GM20000 (cell line): ENCODE measurements at regions not wholly inside any gene's neighbourhood (a gene's known extent, or its start where the extent isn't known, plus 50 kb on each side); places are given as distances from the start of the nearest gene placed in this dataset.

Experiments
- DNase-seq: peaks from one replicate; pipeline ENCODE4 v3.0.0; 2012; ENCODE audit warnings: low spot score
- TF ChIP-seq, protein P1 (sequence below): IDR thresholded peaks from 2 replicates; pipeline ENCODE4 v1.5.1; 2012; ENCODE audit warnings: mild to moderate bottlenecking, control low read depth; ENCODE audit errors: extremely low read depth, missing control alignments

DNA sequence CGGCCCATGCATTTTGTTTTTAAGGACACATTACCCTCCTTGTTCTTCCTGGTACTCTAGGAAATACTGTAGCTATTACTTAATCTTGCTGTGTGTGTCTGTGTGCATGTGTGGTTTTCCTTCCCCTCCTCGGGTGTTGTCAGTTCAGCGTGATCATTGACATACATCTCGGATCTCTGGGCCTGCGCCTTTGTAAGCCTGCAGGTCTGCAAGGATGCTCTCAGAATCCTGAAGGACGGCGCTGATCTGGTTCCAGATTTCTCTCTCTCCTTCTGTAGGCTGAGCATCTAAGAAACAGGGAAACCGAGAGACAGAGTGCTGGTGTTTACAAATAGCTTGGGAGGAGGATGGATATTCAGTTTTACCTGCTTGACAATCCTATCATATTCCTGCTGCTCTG lies 100.2 kb downstream of the CYRIA start:
- TF ChIP-seq, protein P1, sequence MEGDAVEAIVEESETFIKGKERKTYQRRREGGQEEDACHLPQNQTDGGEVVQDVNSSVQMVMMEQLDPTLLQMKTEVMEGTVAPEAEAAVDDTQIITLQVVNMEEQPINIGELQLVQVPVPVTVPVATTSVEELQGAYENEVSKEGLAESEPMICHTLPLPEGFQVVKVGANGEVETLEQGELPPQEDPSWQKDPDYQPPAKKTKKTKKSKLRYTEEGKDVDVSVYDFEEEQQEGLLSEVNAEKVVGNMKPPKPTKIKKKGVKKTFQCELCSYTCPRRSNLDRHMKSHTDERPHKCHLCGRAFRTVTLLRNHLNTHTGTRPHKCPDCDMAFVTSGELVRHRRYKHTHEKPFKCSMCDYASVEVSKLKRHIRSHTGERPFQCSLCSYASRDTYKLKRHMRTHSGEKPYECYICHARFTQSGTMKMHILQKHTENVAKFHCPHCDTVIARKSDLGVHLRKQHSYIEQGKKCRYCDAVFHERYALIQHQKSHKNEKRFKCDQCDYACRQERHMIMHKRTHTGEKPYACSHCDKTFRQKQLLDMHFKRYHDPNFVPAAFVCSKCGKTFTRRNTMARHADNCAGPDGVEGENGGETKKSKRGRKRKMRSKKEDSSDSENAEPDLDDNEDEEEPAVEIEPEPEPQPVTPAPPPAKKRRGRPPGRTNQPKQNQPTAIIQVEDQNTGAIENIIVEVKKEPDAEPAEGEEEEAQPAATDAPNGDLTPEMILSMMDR, result no peak
- DNase-seq, result no peak

DNA sequence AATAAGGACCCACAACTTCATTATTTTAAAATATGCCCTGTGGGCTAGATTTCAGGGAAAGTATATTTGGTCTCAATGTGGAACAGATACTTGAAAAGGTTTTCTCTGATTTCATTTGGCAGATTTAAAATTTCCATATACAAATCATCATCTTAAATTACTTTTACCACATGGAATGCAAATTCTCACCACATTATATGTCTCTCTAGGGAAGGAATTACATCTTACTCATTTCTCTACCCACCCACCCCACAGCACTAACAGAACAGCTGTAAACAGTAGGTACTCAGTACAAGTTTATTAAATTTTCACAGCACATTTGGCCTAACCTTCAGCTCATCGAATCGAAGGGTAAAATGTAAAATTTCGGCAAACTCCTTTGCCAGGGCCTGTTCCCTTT lies 104.0 kb downstream of the CYRIA start:
- no peak for DNase-seq
- TF ChIP-seq, protein P1, result no peak

DNA sequence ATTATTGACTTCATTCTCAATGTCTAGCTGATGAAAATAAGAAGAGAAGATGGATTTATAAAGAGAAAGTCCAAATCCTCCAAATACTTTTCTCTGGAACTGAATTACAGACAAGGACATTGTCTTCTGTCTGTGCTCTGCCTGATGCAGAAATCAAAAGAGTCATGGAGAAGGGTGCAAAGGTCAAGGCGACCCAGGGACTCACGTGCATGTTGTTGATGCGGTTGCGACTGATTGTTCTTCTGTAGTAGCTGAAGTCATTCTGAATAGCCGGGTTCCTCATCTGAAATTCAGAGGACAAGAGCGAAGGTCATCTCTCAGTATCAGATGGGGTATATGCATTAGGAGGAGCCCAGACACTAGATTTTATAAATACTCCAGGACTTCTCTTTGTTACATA lies 104.4 kb downstream of the CYRIA start:
- TF ChIP-seq, protein P1, result no peak
- DNase-seq, result no peak

DNA sequence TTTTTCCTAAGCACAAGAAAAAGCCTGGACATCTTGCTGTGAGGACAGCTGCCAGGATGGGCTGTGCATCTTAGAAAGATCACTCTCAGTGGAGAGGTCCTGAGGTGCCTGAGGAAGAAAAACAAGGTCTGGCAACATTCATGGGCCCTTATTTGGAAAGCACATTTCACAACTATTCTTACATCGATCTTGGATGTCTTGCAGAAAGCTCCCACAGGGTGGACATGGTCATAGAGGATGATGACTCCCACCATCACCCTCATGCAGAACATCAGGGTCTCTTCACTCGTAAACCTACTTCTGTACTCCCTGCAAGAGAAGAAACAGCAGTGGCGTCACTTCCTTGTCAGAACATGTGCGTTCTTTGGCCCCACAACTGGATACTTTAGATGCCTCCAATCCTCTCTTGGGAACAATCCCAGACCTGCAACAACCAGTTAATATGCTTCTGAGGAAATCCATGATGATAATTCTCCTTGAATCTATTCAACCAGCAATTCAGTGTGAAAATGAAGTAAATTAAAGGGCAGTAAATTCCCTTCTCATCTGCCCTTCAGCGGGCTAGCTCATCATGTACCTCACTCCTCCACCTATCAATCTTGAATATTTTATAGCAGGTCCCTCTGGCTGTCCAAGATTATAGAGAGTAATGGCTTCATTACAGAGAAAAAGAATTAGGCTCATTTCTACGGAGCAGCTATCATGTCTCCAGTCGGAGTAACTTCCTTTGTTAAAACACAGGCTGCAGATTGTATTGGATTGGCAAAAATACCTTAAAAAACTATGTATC lies 106.2 kb downstream of the CYRIA start:
- TF ChIP-seq, protein P1, result no peak
- DNase-seq, result no peak

DNA sequence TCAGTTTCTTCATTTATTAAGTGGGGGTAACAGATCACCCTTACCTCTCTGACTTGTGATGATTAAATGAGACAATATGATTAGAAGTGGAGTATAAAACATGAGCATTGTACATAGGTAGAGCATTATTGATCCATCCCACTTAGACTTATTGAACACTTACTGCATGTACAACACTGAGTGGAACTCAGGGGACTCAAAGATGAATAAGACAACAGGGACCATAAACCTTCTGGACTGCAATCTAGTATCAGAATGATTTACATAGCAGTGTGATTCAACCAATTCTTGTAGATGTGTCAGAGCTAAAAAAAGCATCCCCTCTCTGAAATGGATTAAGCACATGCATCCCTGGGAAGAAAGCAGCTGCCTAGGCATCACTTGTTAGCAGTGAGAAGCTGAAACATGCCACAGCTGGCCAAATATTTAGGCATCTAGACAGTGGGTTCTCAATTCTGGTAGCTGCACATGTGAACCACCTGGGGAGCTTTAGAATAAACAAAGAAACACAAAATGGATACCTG lies 111.5 kb downstream of the CYRIA start:
- TF ChIP-seq, protein P1, result no peak
- no peak for DNase-seq

DNA sequence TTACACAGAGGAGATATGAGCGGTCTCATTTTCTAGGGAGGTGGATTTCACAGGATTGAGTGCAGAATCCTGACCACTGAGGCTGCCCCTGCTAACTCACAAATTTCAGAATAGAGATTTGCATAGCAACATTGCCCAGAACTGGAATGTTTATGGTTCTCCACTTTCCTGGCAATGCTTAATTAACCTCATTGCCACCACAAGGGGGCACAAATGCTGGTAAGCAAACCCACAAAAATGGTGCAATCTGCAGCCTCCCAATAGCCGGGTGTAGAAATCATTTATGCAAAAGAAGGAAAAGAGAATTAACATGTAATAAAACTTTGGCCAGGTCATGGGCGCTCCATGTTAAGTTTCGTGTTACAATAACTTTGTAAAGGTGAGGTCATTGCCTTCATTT lies 112.4 kb downstream of the CYRIA start:
- TF ChIP-seq, protein P1, result no peak
- DNase-seq, result peak; percentile 12

DNA sequence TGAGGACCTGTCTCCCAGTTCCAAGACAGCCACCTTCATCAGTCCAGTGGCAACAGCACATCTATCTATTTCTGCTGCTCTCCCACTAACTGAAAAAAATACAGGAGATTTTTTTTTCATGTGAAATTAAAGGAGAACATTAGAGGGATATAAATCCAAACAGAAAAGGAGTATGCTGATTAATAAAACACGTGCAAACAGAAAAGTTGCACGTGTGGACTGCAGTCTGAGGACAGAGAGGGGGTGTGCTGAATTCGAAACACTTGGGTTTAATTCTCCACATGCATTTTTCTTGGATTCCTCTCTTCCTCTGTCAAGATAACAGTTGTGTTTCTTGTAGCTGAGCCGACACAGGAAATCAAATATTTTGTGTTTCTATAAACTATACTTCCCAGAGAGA lies 113.4 kb downstream of the CYRIA start:
- TF ChIP-seq, protein P1, result no peak
- DNase-seq, result no peak
